ENCODE measurements at regions not wholly inside any gene's neighbourhood (a gene's known extent, or its start where the extent isn't known, plus 50 kb on each side); places are given as distances from the start of the nearest gene placed in this dataset.

DNA sequence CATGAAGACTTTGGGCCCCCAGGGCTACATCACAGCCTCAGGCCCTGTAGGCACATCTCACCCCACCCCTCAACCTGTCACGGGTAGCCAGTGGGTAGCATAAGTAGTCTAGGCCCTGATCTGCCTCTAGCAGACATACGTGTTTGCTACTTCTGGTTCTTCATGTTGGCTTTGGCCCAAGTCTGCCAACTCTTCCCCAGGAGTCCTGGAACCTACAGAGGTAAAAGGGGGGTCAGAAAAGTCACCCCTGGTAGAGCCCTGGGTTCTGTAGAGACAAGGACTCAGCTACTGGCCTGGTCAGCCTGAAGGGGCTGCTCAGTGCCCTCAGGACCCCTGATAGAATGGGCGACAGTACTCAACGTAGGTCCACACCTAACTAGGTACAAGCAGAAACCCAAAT, 67.5 kb upstream of the UNC5B start:
- DNase-seq (no peak), ATAC-seq (ENCODE audit: poor library complexity) (no peak)
- Mint-ChIP-seq H3K36me3 (ENCODE audit: low read depth) (no peaks in the 10 kb centered on the region), H3K9me3 (no peaks in the 10 kb centered on the region), H3K27me3 (no peaks in the 10 kb centered on the region), H3K4me3 (no peak overlapping the region), H3K27ac (no peak overlapping the region), H3K4me1 (ENCODE audit: low read depth) (no peaks in the 10 kb centered on the region)
- no peaks in the 10 kb centered on the region for H3K9me3 ChIP-seq (ENCODE audit: control insufficient read depth in 1 of 2, insufficient read depth in 1 of 2, low read length in 2 of 2)
- POLR2A ChIA-PET: no interaction called here
- no peaks in the 10 kb centered on the region for H3K36me3 ChIP-seq (ENCODE audit: insufficient read depth, low read length)
- TF ChIP-seq, protein P1, sequence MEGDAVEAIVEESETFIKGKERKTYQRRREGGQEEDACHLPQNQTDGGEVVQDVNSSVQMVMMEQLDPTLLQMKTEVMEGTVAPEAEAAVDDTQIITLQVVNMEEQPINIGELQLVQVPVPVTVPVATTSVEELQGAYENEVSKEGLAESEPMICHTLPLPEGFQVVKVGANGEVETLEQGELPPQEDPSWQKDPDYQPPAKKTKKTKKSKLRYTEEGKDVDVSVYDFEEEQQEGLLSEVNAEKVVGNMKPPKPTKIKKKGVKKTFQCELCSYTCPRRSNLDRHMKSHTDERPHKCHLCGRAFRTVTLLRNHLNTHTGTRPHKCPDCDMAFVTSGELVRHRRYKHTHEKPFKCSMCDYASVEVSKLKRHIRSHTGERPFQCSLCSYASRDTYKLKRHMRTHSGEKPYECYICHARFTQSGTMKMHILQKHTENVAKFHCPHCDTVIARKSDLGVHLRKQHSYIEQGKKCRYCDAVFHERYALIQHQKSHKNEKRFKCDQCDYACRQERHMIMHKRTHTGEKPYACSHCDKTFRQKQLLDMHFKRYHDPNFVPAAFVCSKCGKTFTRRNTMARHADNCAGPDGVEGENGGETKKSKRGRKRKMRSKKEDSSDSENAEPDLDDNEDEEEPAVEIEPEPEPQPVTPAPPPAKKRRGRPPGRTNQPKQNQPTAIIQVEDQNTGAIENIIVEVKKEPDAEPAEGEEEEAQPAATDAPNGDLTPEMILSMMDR (IDR thresholded peaks at IDR 0.05): no peak
- H3K27me3 ChIP-seq (ENCODE audit: control insufficient read depth in 1 of 2, insufficient read depth in 2 of 2, low read length in 2 of 2): no peaks in the 10 kb centered on the region
- no peak overlapping the region for H3K4me3 ChIP-seq (ENCODE audit: low read length)
- H3K4me1 ChIP-seq (ENCODE audit: insufficient read depth, low read length): no peaks in the 10 kb centered on the region
- no peak overlapping the region for H3K27ac ChIP-seq (ENCODE audit: low read depth in 1 of 2, low read length in 2 of 2)
- intact Hi-C loops (cut with DNase I, micrococcal nuclease): no loop called here
- CTCF ChIA-PET: no interaction called here

DNA sequence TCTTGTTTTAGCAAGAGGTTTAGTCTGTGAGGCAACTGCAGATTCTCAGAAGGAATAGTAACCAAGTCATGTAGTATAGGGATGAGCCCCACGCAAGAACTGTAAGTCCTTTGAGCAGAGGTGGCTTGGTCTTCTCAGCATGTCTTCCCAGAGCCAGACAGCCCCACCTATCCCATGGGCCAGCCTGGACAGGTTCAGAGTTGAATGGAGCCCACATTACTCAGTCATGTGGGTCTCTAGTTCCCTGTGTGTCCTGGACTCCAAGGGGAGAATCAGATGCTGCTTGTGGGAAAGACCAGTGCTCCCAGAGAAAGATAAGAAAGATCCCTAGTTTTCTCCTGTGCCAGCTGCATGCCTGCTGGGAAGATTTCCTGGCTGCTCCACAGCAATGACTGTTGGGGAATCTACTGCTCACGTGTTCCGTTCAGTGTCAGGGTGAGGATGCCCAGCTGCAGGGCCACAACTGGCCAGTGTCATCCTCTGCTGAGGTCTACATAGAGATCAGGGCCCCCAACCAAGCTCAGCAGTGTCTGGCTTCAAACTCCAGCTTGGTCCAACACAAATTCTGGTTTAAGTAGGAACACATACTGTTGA, 66.9 kb upstream of the UNC5B start:
- no peaks in the 10 kb centered on the region for H3K27me3 ChIP-seq (ENCODE audit: control insufficient read depth in 1 of 2, insufficient read depth in 2 of 2, low read length in 2 of 2)
- Mint-ChIP-seq H3K27me3 (no peaks in the 10 kb centered on the region), H3K4me3 (no peak overlapping the region), H3K27ac (no peak overlapping the region), H3K9me3 (no peaks in the 10 kb centered on the region), H3K4me1 (ENCODE audit: low read depth) (no peaks in the 10 kb centered on the region), H3K36me3 (ENCODE audit: low read depth) (no peaks in the 10 kb centered on the region)
- no peak overlapping the region for H3K27ac ChIP-seq (ENCODE audit: low read depth in 1 of 2, low read length in 2 of 2)
- CTCF ChIA-PET: no interaction called here
- no peaks in the 10 kb centered on the region for H3K9me3 ChIP-seq (ENCODE audit: control insufficient read depth in 1 of 2, insufficient read depth in 1 of 2, low read length in 2 of 2)
- DNase-seq: no peak
- no peaks in the 10 kb centered on the region for H3K4me1 ChIP-seq (ENCODE audit: insufficient read depth, low read length)
- intact Hi-C loops (cut with DNase I, micrococcal nuclease): no loop called here
- no peak for ATAC-seq (ENCODE audit: poor library complexity)
- TF ChIP-seq, protein P1 (IDR thresholded peaks at IDR 0.05): no peak
- POLR2A ChIA-PET: no interaction called here
- H3K36me3 ChIP-seq (ENCODE audit: insufficient read depth, low read length): no peaks in the 10 kb centered on the region
- no peak overlapping the region for H3K4me3 ChIP-seq (ENCODE audit: low read length)

DNA sequence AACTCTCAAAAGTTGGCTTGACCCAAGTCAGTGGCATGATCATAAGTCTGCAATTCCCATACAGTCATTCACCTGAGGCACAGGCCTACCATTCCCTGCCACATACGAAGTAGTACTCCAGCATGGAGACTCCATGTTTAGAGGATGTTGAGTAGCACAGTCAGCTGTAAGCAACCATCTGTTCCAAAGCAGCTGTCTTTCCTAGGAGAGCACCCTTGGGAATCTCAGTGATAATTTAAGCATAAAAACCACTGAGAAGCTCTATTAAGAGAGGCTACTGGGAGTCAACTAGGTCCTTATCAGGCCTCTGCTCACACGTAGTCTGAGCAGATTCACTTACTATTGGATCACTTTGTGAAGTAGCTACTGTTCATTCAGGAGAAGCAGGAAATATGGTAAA, 61.6 kb upstream of the UNC5B start:
- DNase-seq (no peak), ATAC-seq (ENCODE audit: poor library complexity) (no peak)
- no peaks in the 10 kb centered on the region for H3K36me3 ChIP-seq (ENCODE audit: insufficient read depth, low read length)
- Mint-ChIP-seq H3K36me3 (ENCODE audit: low read depth) (no peaks in the 10 kb centered on the region), H3K4me3 (no peak overlapping the region), H3K4me1 (ENCODE audit: low read depth) (no peaks in the 10 kb centered on the region), H3K27ac (no peak overlapping the region), H3K27me3 (no peaks in the 10 kb centered on the region), H3K9me3 (no peaks in the 10 kb centered on the region)
- H3K4me1 ChIP-seq (ENCODE audit: insufficient read depth, low read length): no peaks in the 10 kb centered on the region
- TF ChIP-seq, protein P1 (IDR thresholded peaks at IDR 0.05): no peak
- intact Hi-C loops (cut with DNase I, micrococcal nuclease): no loop called here
- ChIA-PET CTCF (interaction anchor here (1.4 kb wide), 1 partner anchor 37 kb away, joined by 3 read pairs; no protein-coding TSS in a partner anchor), POLR2A (interaction anchor here (1.4 kb wide), 1 partner anchor 18 kb away, joined by 3 read pairs; no protein-coding TSS in a partner anchor)
- H3K4me3 ChIP-seq (ENCODE audit: low read length): no peak overlapping the region
- H3K27me3 ChIP-seq (ENCODE audit: control insufficient read depth in 1 of 2, insufficient read depth in 2 of 2, low read length in 2 of 2): no peaks in the 10 kb centered on the region
- no peak overlapping the region for H3K27ac ChIP-seq (ENCODE audit: low read depth in 1 of 2, low read length in 2 of 2)
- H3K9me3 ChIP-seq (ENCODE audit: control insufficient read depth in 1 of 2, insufficient read depth in 1 of 2, low read length in 2 of 2): no peaks in the 10 kb centered on the region

Data from CD4-positive, alpha-beta T cell (primary cell).